EL (cell line): ENCODE measurements at regions not wholly inside any gene's neighbourhood (a gene's known extent, or its start where the extent isn't known, plus 50 kb on each side); places are given as distances from the start of the nearest gene placed in this dataset.

Source experiments
- DNase-seq: peaks from one replicate; pipeline ENCODE4 v3.0.0-alpha.2; 2016

- DNase-seq: no peak
These were observed 874.1 kb downstream of the GRM8 start for GRCh38 chr7:126378642-126379041.

GRCh38 chr7:126370038-126370668 is 882.6 kb downstream of the GRM8 start:
- no peak for DNase-seq

GRCh38 chr7:126362746-126363145 is 890.0 kb downstream of the GRM8 start:
- no peak for DNase-seq

- DNase-seq: no peak
These were observed 891.6 kb downstream of the GRM8 start for GRCh38 chr7:126361183-126361582.

GRCh38 chr7:126339813-126340212 is 912.9 kb downstream of the GRM8 start:
- DNase-seq: no peak

- no peak for DNase-seq
These were observed 947.1 kb downstream of the GRM8 start for GRCh38 chr7:126305671-126306070.

- no peak for DNase-seq
These were observed 948.8 kb downstream of the GRM8 start for GRCh38 chr7:126303926-126304325.

- DNase-seq: no peak
These were observed 950.1 kb downstream of the GRM8 start for GRCh38 chr7:126302639-126303038.

- DNase-seq: no peak
These were observed 966.4 kb downstream of the GRM8 start for GRCh38 chr7:126286317-126286716.

- DNase-seq: no peak
These were observed 1016.5 kb downstream of the GRM8 start for GRCh38 chr7:126236261-126236660.

- no peak for DNase-seq
These were observed 1024.2 kb downstream of the GRM8 start for GRCh38 chr7:126228356-126229061.

GRCh38 chr7:126227643-126228042 is 1025.1 kb downstream of the GRM8 start:
- DNase-seq: no peak

GRCh38 chr7:126227055-126227454 is 1025.7 kb downstream of the GRM8 start:
- no peak for DNase-seq

- no peak for DNase-seq
These were observed 1029.0 kb downstream of the GRM8 start for GRCh38 chr7:126223729-126224128.

- no peak for DNase-seq
These were observed 1030.0 kb downstream of the GRM8 start for GRCh38 chr7:126222782-126223181.

- DNase-seq: no peak
These were observed 1037.0 kb downstream of the GRM8 start for GRCh38 chr7:126215785-126216184.

GRCh38 chr7:126213876-126214275 is 1038.9 kb downstream of the GRM8 start:
- no peak for DNase-seq

GRCh38 chr7:126211875-126212274 is 1040.9 kb downstream of the GRM8 start:
- DNase-seq: no peak

GRCh38 chr7:126210707-126211106 is 1042.0 kb downstream of the GRM8 start:
- no peak for DNase-seq

- no peak for DNase-seq
These were observed 1049.6 kb downstream of the GRM8 start for GRCh38 chr7:126203185-126203584.

- no peak for DNase-seq
These were observed 1050.6 kb downstream of the GRM8 start for GRCh38 chr7:126202177-126202576.

- DNase-seq: no peak
These were observed 1066.7 kb downstream of the GRM8 start for GRCh38 chr7:126185959-126186580.

- no peak for DNase-seq
These were observed 1072.8 kb downstream of the GRM8 start for GRCh38 chr7:126179916-126180315.

GRCh38 chr7:126178865-126179264 is 1073.9 kb downstream of the GRM8 start:
- DNase-seq: no peak
